Activated CD4-positive, alpha-beta memory T cell treated with anti-CD3 and anti-CD28 coated beads for 36 hours (primary cell): ENCODE measurements at regions not wholly inside any gene's neighbourhood (a gene's known extent, or its start where the extent isn't known, plus 50 kb on each side); places are given as distances from the start of the nearest gene placed in this dataset.

ENCODE experiments used
- CTCF ChIA-PET: fragments of 350-600 bp; sonication (Branson Sonifier 250); formaldehyde crosslinking; loops from one replicate; lab custom pipeline; 2021; ENCODE audit warnings: antibody characterized with exemption, inconsistent platforms; lab: Charles Lee
- POLR2A ChIA-PET: fragments of 350-600 bp; sonication (Branson Sonifier 250); formaldehyde crosslinking; loops from one replicate; lab custom pipeline; 2021; ENCODE audit warnings: antibody characterized with exemption; lab: Charles Lee
- DNase-seq: peaks from one replicate; pipeline ENCODE4 v3.0.0-alpha.2; 2020
- H3K27ac Mint-ChIP-seq: one replicate; pipeline ENCODE4 v1.8.0; 2021; ENCODE audit warnings: mixed read lengths
- H3K27me3 Mint-ChIP-seq: one replicate; pipeline ENCODE4 v1.8.0; 2021; ENCODE audit warnings: mixed read lengths
- H3K36me3 Mint-ChIP-seq: one replicate; pipeline ENCODE4 v1.8.0; 2021; ENCODE audit warnings: mixed read lengths
- H3K4me1 Mint-ChIP-seq: one replicate; pipeline ENCODE4 v1.8.0; 2021; ENCODE audit warnings: low read depth, mixed read lengths
- H3K4me3 Mint-ChIP-seq: one replicate; pipeline ENCODE4 v1.8.0; 2021; ENCODE audit warnings: mild to moderate bottlenecking, mixed read lengths
- H3K9me3 Mint-ChIP-seq: one replicate; pipeline ENCODE4 v1.8.0; 2021; ENCODE audit warnings: mixed read lengths
- intact Hi-C: fragments of 100-400 bp; cut with micrococcal nuclease; formaldehyde crosslinking; loops from one replicate; pipeline ENCODE4 v1.15.1; 2023

DNA sequence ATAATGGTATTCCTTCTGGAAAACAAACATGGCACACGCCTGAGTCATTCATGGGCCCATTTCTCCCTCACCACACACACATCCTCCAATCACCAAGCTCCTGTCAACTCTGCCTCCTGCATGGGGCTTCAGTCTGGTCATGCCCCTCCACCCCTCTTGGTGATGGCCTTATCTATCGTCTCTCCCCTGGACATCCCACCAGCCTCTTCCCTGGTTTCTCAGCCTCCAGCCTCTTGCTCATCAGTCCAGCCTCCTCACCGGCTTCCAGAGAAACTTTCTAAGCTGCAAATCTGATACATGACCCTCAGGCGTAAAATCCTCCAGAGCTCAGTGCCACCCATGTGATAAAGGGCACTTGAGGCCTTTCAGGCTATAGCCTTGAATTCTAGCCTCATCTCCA, 243.9 kb downstream of the FOXD2 start:
- DNase-seq: no peak
- CTCF ChIA-PET: interaction anchor here (1.3 kb wide), 1 partner anchor 249 kb away, joined by 3 read pairs; no protein-coding TSS in a partner anchor
- Mint-ChIP-seq H3K27me3 (peaks cover 5% of the 10 kb centered on the region), H3K27ac (no peak overlapping the region), H3K4me3 (no peak overlapping the region), H3K4me1 (no peaks in the 10 kb centered on the region), H3K9me3 (no peaks in the 10 kb centered on the region), H3K36me3 (no peaks in the 10 kb centered on the region)
- POLR2A ChIA-PET: no interaction called here
- intact Hi-C loops: no loop called here

DNA sequence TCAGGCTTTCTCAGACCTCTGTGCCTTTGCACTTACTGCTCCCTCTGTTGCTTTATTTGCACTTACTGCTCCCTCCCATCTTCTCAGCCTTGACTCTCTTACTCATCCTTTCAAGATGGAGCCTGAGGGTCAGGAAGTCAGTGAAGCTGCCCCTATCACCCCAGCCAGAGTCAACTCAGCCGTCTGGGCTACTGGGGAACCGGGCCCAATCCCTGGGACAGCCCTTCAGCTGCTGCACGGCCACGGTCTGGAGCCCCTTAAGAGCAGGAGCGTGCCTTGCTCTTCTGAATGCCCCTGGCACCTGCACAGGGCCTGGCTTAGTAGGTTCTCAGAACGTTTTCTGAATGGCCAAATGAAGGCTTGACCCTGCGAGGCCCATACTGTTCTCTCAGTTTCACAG, 244.4 kb downstream of the FOXD2 start:
- intact Hi-C loops: no loop called here
- H3K4me3 Mint-ChIP-seq: no peak overlapping the region

DNA sequence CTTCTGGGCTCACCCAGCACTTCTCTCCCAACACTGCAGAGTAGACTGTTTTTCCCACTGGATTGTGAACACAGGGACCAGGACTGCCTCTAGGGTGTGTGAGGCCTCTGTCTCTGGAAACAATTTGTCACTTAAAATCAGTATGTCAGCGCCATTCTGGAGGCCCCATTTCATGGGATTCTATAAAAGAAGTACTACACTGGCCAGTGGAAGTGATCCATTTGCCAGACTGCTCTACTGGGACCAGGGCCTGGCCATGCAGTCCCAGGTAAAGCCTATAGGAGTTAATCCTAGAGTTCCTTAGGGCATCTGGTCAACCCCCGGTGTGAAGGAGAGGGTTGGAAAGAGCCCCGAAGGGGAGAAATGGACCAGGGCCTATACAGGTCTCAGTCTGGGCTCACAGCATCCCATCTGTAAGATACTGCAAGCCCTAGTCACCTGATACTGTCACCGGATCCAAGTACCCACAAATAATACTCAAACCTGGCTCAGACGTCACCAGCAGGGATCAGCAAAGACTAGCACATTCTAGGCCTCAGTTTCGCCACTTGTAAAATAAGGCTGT, 245.0 kb downstream of the FOXD2 start:
- H3K27ac Mint-ChIP-seq: no peak overlapping the region
- intact Hi-C loops: no loop called here
- no peaks in the 10 kb centered on the region for H3K4me1 Mint-ChIP-seq
- H3K27me3 Mint-ChIP-seq: peaks cover 10% of the 10 kb centered on the region
- H3K36me3 Mint-ChIP-seq: no peaks in the 10 kb centered on the region
- no peak for DNase-seq
- no peak overlapping the region for H3K4me3 Mint-ChIP-seq
- ChIA-PET POLR2A (no interaction called here), CTCF (no interaction called here)
- H3K9me3 Mint-ChIP-seq: no peaks in the 10 kb centered on the region

More for the DNA sequence above, 244.4 kb downstream of the FOXD2 start:
- H3K36me3 Mint-ChIP-seq: no peaks in the 10 kb centered on the region
- CTCF ChIA-PET: interaction anchor here (1.3 kb wide), 1 partner anchor 250 kb away, joined by 3 read pairs; no protein-coding TSS in a partner anchor
- no peak overlapping the region for H3K27ac Mint-ChIP-seq
- peaks cover 5% of the 10 kb centered on the region for H3K27me3 Mint-ChIP-seq
- no peaks in the 10 kb centered on the region for H3K9me3 Mint-ChIP-seq
- no peak for DNase-seq
- POLR2A ChIA-PET: no interaction called here
- H3K4me1 Mint-ChIP-seq: no peaks in the 10 kb centered on the region

DNA sequence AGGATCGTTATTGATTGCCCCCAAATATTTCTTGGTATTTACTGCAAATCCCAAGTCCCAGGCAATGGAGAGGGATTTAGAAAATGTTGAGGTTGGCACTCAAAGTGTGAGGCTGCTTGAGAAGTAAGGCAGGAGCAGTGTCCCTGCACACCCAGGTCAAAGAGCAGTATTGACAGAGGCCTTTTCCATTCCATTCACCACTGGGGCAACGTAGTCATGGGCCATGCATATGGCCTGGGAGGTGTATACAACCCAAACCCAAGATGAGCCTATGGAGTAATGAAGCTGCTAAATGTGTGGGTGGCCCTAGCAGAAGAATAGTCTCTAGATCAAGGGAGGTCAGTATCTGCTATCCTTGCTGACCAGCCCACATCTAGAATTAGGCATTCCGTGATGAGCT, 245.6 kb downstream of the FOXD2 start:
- no peaks in the 10 kb centered on the region for H3K9me3 Mint-ChIP-seq
- no peaks in the 10 kb centered on the region for H3K36me3 Mint-ChIP-seq
- POLR2A ChIA-PET: no interaction called here
- CTCF ChIA-PET: no interaction called here
- no peak overlapping the region for H3K27ac Mint-ChIP-seq
- peaks cover 10% of the 10 kb centered on the region for H3K27me3 Mint-ChIP-seq
- H3K4me3 Mint-ChIP-seq: no peak overlapping the region
- DNase-seq: no peak
- intact Hi-C loops: no loop called here
- H3K4me1 Mint-ChIP-seq: no peaks in the 10 kb centered on the region

DNA sequence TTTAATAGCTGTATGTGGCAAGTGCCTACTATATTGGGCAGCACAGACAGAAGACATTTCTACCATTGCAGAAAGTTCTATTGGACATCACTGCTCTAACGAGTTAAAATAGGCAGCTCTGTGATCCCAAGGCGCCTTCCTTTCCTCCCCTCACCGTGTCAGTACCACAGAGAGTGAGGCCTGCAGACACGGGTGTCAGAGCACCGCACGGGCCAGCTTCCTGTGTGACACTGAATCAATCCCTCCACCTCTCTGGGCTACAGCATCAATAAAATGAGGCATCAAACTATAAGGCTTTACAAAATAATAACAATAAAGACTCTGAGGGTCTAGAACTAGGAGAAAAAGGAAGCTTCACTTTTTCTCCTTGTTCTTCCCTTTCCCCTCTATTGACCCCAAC, 246.7 kb downstream of the FOXD2 start:
- POLR2A ChIA-PET: no interaction called here

DNA sequence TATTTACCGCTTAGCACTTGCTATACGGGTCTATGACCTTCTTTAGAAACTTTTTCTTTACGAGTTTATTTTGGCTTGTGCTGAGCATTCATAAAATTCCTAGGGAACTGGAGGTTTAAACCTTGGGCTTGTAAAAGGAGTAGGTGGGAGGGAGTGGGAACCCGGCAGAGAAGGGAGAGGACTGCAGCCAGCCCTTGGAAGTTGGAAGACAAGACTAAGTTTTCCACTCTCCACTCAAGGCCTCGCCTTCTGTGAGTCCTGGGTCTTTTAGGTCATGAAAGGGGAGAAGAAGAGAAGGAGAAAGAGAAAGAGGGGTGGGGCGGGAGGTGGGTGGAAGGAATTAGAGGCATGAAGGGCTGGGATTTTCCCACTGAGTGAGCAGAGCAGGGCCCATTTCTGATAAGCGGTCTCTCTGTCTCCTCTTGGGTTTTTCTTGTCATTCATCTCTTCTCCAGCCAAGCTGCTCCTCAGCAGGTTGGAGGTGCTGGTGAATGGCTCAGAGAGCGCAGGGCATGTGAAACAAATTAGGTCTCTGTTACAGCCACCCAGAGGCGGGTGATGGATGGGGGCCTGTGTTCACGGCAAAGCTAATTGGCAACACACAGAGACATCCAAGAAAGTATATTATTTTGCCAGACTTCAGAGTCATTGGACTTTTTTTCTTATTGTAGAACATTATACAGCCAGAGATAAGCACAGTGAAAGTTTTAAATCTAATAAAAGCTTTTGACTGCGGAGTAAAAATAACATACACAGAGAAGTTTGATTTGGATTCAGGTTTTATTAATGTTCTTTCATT, 247.3 kb downstream of the FOXD2 start:
- no peak overlapping the region for H3K27ac Mint-ChIP-seq
- CTCF ChIA-PET: interaction anchor here (2.3 kb wide), 1 partner anchor 248 kb away, joined by 6 read pairs; the partner anchor contains the start of gene FOXD2
- peaks cover 10% of the 10 kb centered on the region for H3K27me3 Mint-ChIP-seq
- POLR2A ChIA-PET: no interaction called here
- no peaks in the 10 kb centered on the region for H3K4me1 Mint-ChIP-seq
- no peak overlapping the region for H3K4me3 Mint-ChIP-seq
- H3K9me3 Mint-ChIP-seq: no peaks in the 10 kb centered on the region
- H3K36me3 Mint-ChIP-seq: no peaks in the 10 kb centered on the region
- DNase-seq: no peak
- intact Hi-C loops: no loop called here

More for the DNA sequence above, 246.7 kb downstream of the FOXD2 start:
- no peak for DNase-seq
- CTCF ChIA-PET: interaction anchor here (2.3 kb wide), 1 partner anchor 247 kb away, joined by 6 read pairs; the partner anchor contains the start of gene FOXD2
- intact Hi-C loops: no loop called here
- H3K4me3 Mint-ChIP-seq: no peak overlapping the region
- no peaks in the 10 kb centered on the region for H3K4me1 Mint-ChIP-seq
- H3K27ac Mint-ChIP-seq: no peak overlapping the region
- no peaks in the 10 kb centered on the region for H3K9me3 Mint-ChIP-seq
- no peaks in the 10 kb centered on the region for H3K36me3 Mint-ChIP-seq
- H3K27me3 Mint-ChIP-seq: peaks cover 8% of the 10 kb centered on the region

DNA sequence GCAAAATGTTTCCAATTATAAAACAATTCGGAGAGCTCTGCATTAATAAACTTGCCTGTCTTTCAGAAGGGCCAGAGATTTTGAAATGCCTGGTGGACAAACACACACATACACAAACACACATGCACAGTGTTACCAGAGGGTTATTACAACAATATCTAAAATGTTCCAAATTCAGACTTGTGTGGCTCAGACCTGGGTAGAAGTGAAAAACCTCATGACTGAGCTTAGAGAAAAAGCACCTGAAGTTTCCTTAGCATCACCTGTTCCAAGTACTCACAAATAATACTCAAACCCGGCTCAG, 247.9 kb downstream of the FOXD2 start:
- POLR2A ChIA-PET: no interaction called here
- CTCF ChIA-PET: interaction anchor here (2.3 kb wide), 1 partner anchor 248 kb away, joined by 6 read pairs; the partner anchor contains the start of gene FOXD2
- Mint-ChIP-seq H3K4me3 (no peak overlapping the region), H3K27me3 (peaks cover 12% of the 10 kb centered on the region), H3K4me1 (no peaks in the 10 kb centered on the region), H3K27ac (no peak overlapping the region), H3K36me3 (no peaks in the 10 kb centered on the region), H3K9me3 (no peaks in the 10 kb centered on the region)
- no peak for DNase-seq
- intact Hi-C loops: no loop called here

DNA sequence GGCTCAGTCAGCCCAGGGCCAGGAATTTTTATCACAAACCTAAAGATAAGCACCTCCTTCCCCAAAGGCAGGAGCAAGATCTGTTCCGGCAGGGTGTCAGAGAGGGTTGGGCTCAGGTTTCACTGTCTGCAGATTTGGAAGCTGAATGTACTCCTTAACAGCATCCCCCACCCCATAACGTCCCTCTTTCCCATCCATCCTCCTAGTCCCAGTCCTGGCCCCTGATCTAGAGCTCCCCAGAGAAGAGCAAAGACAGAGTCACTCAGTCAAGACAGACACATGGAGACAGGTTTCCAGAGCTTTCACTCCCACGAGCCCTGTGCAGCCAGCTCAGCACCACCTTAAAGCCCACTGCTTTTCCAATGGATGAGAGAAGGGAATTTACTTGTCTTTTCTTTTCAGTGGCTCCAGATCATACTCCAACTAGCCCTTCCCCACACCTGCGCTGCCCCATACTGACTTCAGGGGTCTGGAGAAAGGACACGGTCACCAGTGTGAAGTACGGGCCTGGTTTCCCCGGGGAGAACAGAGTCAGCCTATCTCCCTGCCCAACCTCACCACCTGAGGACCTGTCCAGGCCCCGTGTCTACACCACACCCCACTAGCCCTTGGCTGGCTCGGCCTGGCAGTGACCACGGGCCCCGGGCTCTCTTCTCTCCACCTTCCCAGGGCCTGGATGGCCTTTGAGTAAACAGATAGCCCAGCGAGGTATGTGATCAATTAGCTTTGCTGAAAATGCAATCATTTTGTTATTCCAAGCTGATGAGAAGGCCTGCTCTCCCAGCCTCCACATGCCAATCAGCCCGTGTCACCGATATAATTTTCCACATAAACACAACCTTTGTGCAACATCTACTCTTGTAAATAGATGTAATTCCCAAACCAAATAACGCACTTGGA, 249.1 kb downstream of the FOXD2 start:
- Mint-ChIP-seq H3K27me3 (peaks cover 15% of the 10 kb centered on the region), H3K27ac (no peak overlapping the region), H3K36me3 (no peaks in the 10 kb centered on the region), H3K4me1 (no peaks in the 10 kb centered on the region), H3K9me3 (peaks cover 3% of the 10 kb centered on the region), H3K4me3 (no peak overlapping the region)
- DNase-seq: no peak
- CTCF ChIA-PET: interaction anchor here (1.0 kb wide), 1 partner anchor 40 kb away, joined by 3 read pairs; no protein-coding TSS in a partner anchor
- intact Hi-C loops: no loop called here
- POLR2A ChIA-PET: no interaction called here

DNA sequence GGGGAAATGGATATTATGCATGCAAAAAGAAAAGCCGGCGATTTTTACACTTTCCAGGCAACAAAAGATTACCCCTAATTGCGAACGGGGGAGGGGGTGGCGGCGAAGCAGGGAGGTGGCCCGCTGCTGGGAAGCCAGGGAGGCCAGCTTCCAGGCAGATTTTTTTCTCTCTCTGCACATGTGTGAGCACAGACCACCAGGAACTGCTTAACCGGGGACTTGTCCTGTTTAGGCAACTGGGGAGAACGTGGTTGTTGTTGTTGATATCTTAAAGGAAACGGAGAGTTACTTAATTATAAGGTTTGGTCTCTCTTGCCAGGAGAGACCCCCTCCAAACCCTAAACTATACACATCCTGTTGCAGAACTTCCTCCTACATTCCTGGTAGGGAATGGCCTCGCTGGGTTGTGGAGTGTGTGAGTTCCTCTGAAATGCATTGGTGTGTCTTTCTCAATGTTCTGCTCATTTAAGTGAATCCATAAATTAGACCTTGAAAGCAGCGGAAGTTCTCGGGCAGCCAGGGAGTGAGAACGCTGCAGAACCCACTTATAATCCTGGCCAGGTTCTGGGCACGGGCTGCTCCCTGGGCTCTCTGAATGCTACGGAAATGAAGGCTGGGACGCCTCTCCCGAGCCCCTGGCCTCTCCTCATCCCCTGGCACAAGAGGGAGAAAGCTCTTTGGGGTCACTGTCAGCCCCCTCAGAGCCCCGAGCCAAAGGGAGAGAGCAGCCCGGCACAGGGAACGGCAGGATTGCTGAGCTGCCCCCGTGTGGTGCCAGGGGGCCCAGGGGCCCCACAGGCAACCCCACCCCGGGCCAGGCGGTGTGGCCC, 250.0 kb downstream of the FOXD2 start:
- POLR2A ChIA-PET: no interaction called here
- DNase-seq: no peak
- intact Hi-C loops: no loop called here
- H3K4me3 Mint-ChIP-seq: no peak overlapping the region
- CTCF ChIA-PET: interaction anchor here (0.6 kb wide), 1 partner anchor 49 kb away, joined by 3 read pairs; no protein-coding TSS in a partner anchor
- peaks cover 15% of the 10 kb centered on the region for H3K27me3 Mint-ChIP-seq
- H3K4me1 Mint-ChIP-seq: no peaks in the 10 kb centered on the region
- H3K36me3 Mint-ChIP-seq: no peaks in the 10 kb centered on the region
- H3K27ac Mint-ChIP-seq: no peak overlapping the region
- H3K9me3 Mint-ChIP-seq: peaks cover 3% of the 10 kb centered on the region

DNA sequence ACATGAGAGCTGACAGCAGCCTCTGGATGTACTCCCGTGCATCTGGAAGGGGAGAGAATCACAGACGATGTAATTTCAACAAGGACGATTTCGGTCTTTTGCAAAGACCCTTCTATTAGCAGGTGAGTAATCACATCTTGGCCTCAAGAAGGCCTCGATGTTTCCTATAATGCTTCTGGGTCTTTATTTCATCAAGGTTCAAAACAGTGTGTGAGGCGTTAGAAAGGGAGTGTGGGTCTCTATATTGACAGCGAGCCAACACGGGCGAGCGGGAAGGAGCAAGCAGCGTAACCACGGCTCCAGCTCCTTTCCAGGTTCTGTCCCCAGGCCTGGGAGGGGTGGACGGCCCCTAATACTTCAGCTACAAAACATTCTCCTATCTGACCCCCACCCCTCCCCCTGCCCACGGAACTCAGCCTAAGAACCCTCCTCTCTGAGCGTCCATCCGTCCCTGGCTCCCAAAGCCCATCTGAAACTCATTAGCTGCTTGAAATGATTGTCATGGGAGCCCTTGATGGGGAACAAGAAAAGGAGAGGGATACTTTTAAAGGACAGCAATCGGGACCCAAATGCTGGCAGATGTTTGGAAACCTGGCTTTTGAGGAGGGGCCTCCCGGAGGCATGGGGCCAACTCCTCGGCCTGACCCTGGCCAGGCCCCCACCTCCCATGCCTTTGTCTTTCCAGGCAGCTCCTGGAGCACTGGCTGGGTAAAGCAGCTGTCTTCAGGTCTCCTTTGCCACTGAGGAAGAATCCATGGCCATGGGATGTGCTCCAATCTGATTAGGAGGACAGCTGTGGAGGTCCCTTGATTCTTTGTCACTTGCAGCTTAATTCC, 250.8 kb downstream of the FOXD2 start:
- POLR2A ChIA-PET: no interaction called here
- no peaks in the 10 kb centered on the region for H3K4me1 Mint-ChIP-seq
- peaks cover 3% of the 10 kb centered on the region for H3K9me3 Mint-ChIP-seq
- no peak for DNase-seq
- intact Hi-C loops: no loop called here
- no peak overlapping the region for H3K27ac Mint-ChIP-seq
- no peaks in the 10 kb centered on the region for H3K36me3 Mint-ChIP-seq
- CTCF ChIA-PET: interaction anchor here (0.6 kb wide), 1 partner anchor 49 kb away, joined by 3 read pairs; no protein-coding TSS in a partner anchor
- peaks cover 20% of the 10 kb centered on the region for H3K27me3 Mint-ChIP-seq
- no peak overlapping the region for H3K4me3 Mint-ChIP-seq

DNA sequence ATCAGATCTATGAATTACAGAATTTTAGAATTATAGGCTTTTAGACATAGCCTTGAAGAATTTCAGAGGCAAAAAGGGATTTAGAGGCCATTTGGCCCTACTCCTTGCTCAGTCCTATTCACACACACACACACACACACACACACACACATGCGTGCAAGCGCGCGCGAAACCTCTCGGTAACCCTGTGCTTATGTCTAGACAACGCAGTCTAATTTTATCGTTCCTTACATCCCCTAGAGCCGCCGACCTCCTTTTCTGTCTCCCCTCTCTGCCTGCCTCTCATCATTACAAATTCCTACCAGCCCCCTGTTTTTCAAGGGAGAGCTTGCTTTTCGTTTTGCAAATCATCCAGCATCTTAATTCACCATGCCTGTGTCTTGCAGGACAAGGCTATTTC, 252.1 kb downstream of the FOXD2 start:
- Mint-ChIP-seq H3K27ac (no peak overlapping the region), H3K36me3 (no peaks in the 10 kb centered on the region), H3K9me3 (peaks cover 3% of the 10 kb centered on the region), H3K4me1 (no peaks in the 10 kb centered on the region), H3K4me3 (no peak overlapping the region), H3K27me3 (peaks cover 20% of the 10 kb centered on the region)
- DNase-seq: no peak
- intact Hi-C loops: no loop called here
- CTCF ChIA-PET: interaction anchor here (1.8 kb wide), 1 partner anchor 20 kb away, joined by 4 read pairs; no protein-coding TSS in a partner anchor
- POLR2A ChIA-PET: no interaction called here
